GM12892 (cell line): ENCODE measurements at regions not wholly inside any gene's neighbourhood (a gene's known extent, or its start where the extent isn't known, plus 50 kb on each side); places are given as distances from the start of the nearest gene placed in this dataset.

Source experiments
- POLR2AphosphoS5 ChIP-seq: IDR thresholded peaks from 2 replicates; pipeline ENCODE4 v1.6.1; 2011; ENCODE audit warnings: low read depth, low read length, control low read depth
- TAF1 ChIP-seq: IDR thresholded peaks from 2 replicates; pipeline ENCODE4 v1.6.1; 2011; ENCODE audit warnings: low read depth, mild to moderate bottlenecking, control low read depth, low read length, borderline replicate concordance

DNA sequence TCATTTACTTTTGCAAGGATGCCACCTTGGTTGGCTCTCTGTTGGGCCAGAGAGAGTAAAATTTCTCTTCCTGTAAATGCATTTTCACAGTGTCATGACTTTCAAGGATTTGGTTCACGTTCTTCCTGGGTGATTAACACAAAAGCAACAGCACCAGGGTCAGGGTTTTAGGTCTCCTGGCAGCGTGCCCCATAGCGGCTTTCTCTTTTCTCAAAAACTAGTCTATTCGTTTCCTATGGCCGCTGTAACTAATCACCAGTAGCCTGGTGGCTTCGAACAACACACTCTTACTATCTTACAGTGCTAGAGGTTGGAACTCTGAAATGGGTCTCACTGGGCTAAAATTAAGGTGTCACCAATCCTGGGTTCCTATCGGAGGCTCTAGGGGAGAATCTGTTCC lies 56.3 kb upstream of the ACMSD start:
- TF ChIP-seq TAF1 (no peak), POLR2AphosphoS5 (no peak)
